ENCODE measurements at regions not wholly inside any gene's neighbourhood (a gene's known extent, or its start where the extent isn't known, plus 50 kb on each side); places are given as distances from the start of the nearest gene placed in this dataset.

DNA sequence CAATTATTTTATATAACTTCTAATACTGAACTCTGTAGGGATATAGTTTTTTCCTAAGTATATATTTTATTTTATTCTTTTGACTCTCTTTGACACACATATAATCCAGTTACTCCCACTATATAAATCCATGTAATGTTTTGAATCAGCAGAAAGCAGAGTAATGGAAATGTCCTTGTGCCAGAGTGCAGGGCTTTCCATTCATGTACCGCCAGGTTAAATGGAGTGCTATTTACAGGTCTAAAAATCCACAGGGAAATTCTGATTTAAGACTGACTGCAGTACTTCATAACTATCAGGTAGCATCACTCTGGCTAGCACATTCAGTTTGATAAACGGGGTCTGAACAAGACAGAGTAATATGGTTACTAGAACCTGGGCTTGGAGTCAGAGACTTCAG is 626.8 kb downstream of the COL12A1 start:
- TF ChIP-seq, protein P1, sequence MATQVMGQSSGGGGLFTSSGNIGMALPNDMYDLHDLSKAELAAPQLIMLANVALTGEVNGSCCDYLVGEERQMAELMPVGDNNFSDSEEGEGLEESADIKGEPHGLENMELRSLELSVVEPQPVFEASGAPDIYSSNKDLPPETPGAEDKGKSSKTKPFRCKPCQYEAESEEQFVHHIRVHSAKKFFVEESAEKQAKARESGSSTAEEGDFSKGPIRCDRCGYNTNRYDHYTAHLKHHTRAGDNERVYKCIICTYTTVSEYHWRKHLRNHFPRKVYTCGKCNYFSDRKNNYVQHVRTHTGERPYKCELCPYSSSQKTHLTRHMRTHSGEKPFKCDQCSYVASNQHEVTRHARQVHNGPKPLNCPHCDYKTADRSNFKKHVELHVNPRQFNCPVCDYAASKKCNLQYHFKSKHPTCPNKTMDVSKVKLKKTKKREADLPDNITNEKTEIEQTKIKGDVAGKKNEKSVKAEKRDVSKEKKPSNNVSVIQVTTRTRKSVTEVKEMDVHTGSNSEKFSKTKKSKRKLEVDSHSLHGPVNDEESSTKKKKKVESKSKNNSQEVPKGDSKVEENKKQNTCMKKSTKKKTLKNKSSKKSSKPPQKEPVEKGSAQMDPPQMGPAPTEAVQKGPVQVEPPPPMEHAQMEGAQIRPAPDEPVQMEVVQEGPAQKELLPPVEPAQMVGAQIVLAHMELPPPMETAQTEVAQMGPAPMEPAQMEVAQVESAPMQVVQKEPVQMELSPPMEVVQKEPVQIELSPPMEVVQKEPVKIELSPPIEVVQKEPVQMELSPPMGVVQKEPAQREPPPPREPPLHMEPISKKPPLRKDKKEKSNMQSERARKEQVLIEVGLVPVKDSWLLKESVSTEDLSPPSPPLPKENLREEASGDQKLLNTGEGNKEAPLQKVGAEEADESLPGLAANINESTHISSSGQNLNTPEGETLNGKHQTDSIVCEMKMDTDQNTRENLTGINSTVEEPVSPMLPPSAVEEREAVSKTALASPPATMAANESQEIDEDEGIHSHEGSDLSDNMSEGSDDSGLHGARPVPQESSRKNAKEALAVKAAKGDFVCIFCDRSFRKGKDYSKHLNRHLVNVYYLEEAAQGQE (IDR thresholded peaks at IDR 0.05; ENCODE audit: insufficient read depth in 1 of 2, low read depth in 2 of 2, low read length in 2 of 2), result no peak
- TF ChIP-seq TAF1 (IDR thresholded peaks at IDR 0.05; ENCODE audit: borderline replicate concordance, insufficient read depth, low read length) (no peak), SIN3A (IDR thresholded peaks at IDR 0.05; ENCODE audit: borderline replicate concordance, insufficient read depth, low read length) (no peak), FOXP2 (optimal IDR thresholded peaks at IDR 0.05; ENCODE audit: borderline replicate concordance, extremely low read depth, extremely low read length, insufficient read depth) (no peak), POLR2AphosphoS5 (IDR thresholded peaks at IDR 0.05; ENCODE audit: low read depth, low read length) (no peak)

DNA sequence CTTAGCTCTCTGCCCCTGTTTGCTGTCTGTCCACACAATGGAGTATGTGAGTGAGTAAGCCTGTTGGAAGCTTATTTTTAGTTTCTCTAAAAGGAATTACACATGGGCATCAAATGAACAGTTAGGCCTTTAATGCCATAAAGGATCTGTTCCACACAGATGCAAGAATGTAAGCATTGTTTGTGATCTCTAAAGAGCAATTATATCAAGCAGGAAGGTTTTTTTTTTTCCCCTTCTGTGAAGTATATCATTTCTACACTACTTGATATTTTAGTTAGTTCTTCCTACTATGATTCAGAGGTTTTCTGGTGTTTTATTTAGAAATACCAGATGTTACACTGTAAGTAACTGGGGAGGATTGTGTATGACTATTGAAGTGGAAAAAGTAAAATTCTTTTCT is 627.5 kb downstream of the COL12A1 start:
- TF ChIP-seq, protein P1 (IDR thresholded peaks at IDR 0.05; ENCODE audit: insufficient read depth in 1 of 2, low read depth in 2 of 2, low read length in 2 of 2), result no peak
- TF ChIP-seq SIN3A (IDR thresholded peaks at IDR 0.05; ENCODE audit: borderline replicate concordance, insufficient read depth, low read length) (no peak), POLR2AphosphoS5 (IDR thresholded peaks at IDR 0.05; ENCODE audit: low read depth, low read length) (no peak), TAF1 (IDR thresholded peaks at IDR 0.05; ENCODE audit: borderline replicate concordance, insufficient read depth, low read length) (no peak), FOXP2 (optimal IDR thresholded peaks at IDR 0.05; ENCODE audit: borderline replicate concordance, extremely low read depth, extremely low read length, insufficient read depth) (no peak)

DNA sequence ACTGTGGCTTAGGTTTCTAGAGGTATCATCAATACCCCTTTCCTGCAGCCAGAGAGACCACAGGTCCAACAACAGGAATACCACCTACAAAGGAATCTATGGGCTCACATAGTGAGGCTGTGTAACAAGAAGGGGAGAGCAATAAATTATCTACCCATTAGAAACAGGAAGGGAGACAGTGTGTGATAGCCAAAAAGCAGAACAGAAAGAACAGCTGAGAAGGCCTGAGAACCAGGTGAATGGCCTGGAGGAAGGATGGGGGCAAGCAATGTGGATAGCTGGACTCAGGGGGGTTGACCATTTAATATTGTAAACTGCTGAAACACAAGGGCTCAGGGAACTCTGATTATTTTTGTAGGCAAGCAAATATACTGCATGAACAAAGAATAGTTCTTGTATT is 628.2 kb downstream of the COL12A1 start:
- no peak for TF ChIP-seq SIN3A (IDR thresholded peaks at IDR 0.05; ENCODE audit: borderline replicate concordance, insufficient read depth, low read length)
- TF ChIP-seq FOXP2 (optimal IDR thresholded peaks at IDR 0.05; ENCODE audit: borderline replicate concordance, extremely low read depth, extremely low read length, insufficient read depth), result no peak
- TF ChIP-seq TAF1 (IDR thresholded peaks at IDR 0.05; ENCODE audit: borderline replicate concordance, insufficient read depth, low read length), result no peak
- no peak for TF ChIP-seq POLR2AphosphoS5 (IDR thresholded peaks at IDR 0.05; ENCODE audit: low read depth, low read length)
- TF ChIP-seq, protein P1 (IDR thresholded peaks at IDR 0.05; ENCODE audit: insufficient read depth in 1 of 2, low read depth in 2 of 2, low read length in 2 of 2), result no peak

DNA sequence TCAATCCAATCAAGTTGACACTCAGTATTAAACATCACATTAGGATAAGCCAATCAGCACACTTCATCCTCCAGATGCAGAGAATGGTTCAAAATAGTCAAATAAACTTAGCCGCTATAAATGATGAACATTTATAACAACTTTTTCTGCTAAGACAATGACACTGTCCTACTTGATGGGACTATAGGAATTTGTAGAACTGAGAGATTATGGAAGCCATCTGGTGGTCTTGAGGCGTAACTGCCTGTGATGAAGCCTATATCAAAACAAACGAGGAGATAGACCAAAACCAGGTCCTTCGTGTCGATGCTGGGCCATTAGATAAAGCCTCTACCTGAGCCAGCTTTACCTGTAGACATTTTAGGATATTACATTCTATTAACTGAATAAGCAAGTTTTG is 631.1 kb downstream of the COL12A1 start:
- TF ChIP-seq SIN3A (IDR thresholded peaks at IDR 0.05; ENCODE audit: borderline replicate concordance, insufficient read depth, low read length) (no peak), TAF1 (IDR thresholded peaks at IDR 0.05; ENCODE audit: borderline replicate concordance, insufficient read depth, low read length) (no peak), FOXP2 (optimal IDR thresholded peaks at IDR 0.05; ENCODE audit: borderline replicate concordance, extremely low read depth, extremely low read length, insufficient read depth) (no peak)
- TF ChIP-seq, protein P1 (IDR thresholded peaks at IDR 0.05; ENCODE audit: insufficient read depth in 1 of 2, low read depth in 2 of 2, low read length in 2 of 2), result no peak

DNA sequence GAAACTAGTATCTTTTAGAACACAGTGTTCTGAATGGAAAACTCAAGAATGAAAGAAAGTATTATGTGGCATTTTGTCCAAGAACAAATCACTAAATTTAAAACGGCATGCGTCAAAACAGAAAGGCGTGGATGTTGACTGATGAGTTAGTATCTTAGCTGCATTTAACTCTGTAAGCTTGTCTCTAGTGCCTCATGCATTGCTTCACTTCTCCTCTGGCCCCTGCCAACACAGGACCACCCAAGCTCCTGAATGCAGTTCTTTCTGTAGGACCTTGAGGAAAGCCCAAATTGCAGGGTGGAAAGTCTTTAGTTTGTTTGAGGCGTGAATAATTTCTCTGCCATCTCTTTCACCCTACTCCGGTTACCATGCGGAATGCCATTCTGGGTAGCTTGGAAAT is 632.2 kb downstream of the COL12A1 start:
- TF ChIP-seq, protein P1 (IDR thresholded peaks at IDR 0.05; ENCODE audit: insufficient read depth in 1 of 2, low read depth in 2 of 2, low read length in 2 of 2), result no peak

Data from PFSK-1 (cell line).